Loucy (cell line): ENCODE measurements at regions not wholly inside any gene's neighbourhood (a gene's known extent, or its start where the extent isn't known, plus 50 kb on each side); places are given as distances from the start of the nearest gene placed in this dataset.
"Not testable (repeated sequence)": the region's sequence is repeated elsewhere in the genome, so short reads cannot be mapped to it uniquely, and the experiment has no call there.

Experiments
- H2AFZ ChIP-seq: fragments of 200-600 bp; sonication (generic); 2 replicates; pipeline ENCODE4 v1.6.0; 2016; ENCODE audit warnings: antibody characterized with exemption, mild to moderate bottlenecking, low read length, moderate library complexity
- H3F3A ChIP-seq: fragments of 200-600 bp; 2 replicates; pipeline ENCODE4 v1.6.0; 2016; ENCODE audit warnings: antibody characterized with exemption, low read depth, mild to moderate bottlenecking
- H3K27me3 ChIP-seq: fragments of 200-600 bp; sonication (generic); 2 replicates; pipeline ENCODE4 v1.6.1; 2014; ENCODE audit warnings: low read length, mild to moderate bottlenecking; ENCODE audit not compliant: insufficient read depth, poor library complexity, severe bottlenecking
- H3K36me3 ChIP-seq: fragments of 200-600 bp; sonication (generic); 2 replicates; pipeline ENCODE4 v1.6.1; 2016; ENCODE audit warnings: low read length; ENCODE audit not compliant: insufficient read depth
- H3K4me1 ChIP-seq: fragments of 200-600 bp; sonication (generic); 2 replicates; pipeline ENCODE4 v1.5.1; 2014; ENCODE audit warnings: low read length, mild to moderate bottlenecking; ENCODE audit not compliant: insufficient read depth, poor library complexity, severe bottlenecking
- H3K4me2 ChIP-seq: fragments of 200-600 bp; sonication (generic); 2 replicates; pipeline ENCODE4 v1.6.0; 2014; ENCODE audit warnings: antibody characterized with exemption, low read length, low read depth, mild to moderate bottlenecking; ENCODE audit not compliant: poor library complexity, severe bottlenecking
- H3K4me3 ChIP-seq: fragments of 200-600 bp; sonication (generic); 2 replicates; pipeline ENCODE4 v1.5.1; 2014; ENCODE audit warnings: low read length, mild to moderate bottlenecking, mixed read lengths; ENCODE audit not compliant: poor library complexity, severe bottlenecking
- H3K79me2 ChIP-seq: fragments of 200-600 bp; sonication (generic); 2 replicates; pipeline ENCODE4 v1.6.1; 2014; ENCODE audit warnings: low read length; ENCODE audit not compliant: insufficient read depth
- H3K9ac ChIP-seq: fragments of 200-600 bp; sonication (generic); 2 replicates; pipeline ENCODE4 v1.6.0; 2014; ENCODE audit warnings: mild to moderate bottlenecking, low read depth, low read length, moderate library complexity; ENCODE audit not compliant: poor library complexity, severe bottlenecking
- H3K9me2 ChIP-seq: fragments of 200-600 bp; sonication (generic); replicated peaks from 2 replicates; pipeline ENCODE4 v1.6.1; 2016; ENCODE audit warnings: low read depth, low read length, mixed read lengths
- H3K9me3 ChIP-seq: fragments of 200-600 bp; sonication (generic); 2 replicates; pipeline ENCODE4 v1.6.1; 2014; ENCODE audit warnings: mild to moderate bottlenecking, antibody characterized with exemption, low read length, low read depth; ENCODE audit not compliant: insufficient read depth
- H4K20me1 ChIP-seq: fragments of 200-600 bp; sonication (generic); 2 replicates; pipeline ENCODE4 v1.6.0; 2014; ENCODE audit warnings: antibody characterized with exemption, low read length, mild to moderate bottlenecking; ENCODE audit not compliant: insufficient read depth, poor library complexity, severe bottlenecking
- CTCF ChIP-seq: fragments of 200-600 bp; sonication (generic); conservative IDR thresholded peaks from 2 replicates; pipeline ENCODE4 v1.5.1; 2014; ENCODE audit warnings: mild to moderate bottlenecking, antibody characterized with exemption, low read length
- EZH2phosphoT487 ChIP-seq: fragments of 200-600 bp; IDR thresholded peaks from 2 replicates; pipeline ENCODE4 v1.6.1; 2018; ENCODE audit warnings: antibody characterized with exemption, mild to moderate bottlenecking, moderate library complexity, borderline replicate concordance

- no peak for TF ChIP-seq CTCF
- no peak for TF ChIP-seq EZH2phosphoT487
- no peaks in the 10 kb centered on the region for H3K79me2 ChIP-seq
- no peak overlapping the region for H3K4me3 ChIP-seq
- no peaks in the 10 kb centered on the region for H4K20me1 ChIP-seq
- H3K9me2 ChIP-seq: no peaks in the 10 kb centered on the region
- no peaks in the 10 kb centered on the region for H3F3A ChIP-seq
- no peak overlapping the region for H2AFZ ChIP-seq
- no peak overlapping the region for H3K9ac ChIP-seq
- H3K36me3 ChIP-seq: no peaks in the 10 kb centered on the region
- H3K9me3 ChIP-seq: no peaks in the 10 kb centered on the region; the same call in 1 of the 2 replicates
- no peaks in the 10 kb centered on the region for H3K27me3 ChIP-seq
- H3K4me2 ChIP-seq: no peak overlapping the region
- no peaks in the 10 kb centered on the region for H3K4me1 ChIP-seq
These were observed 1667.3 kb upstream of the CELF4 start for GRCh38 chr18:39232937-39233336.

- H3K79me2 ChIP-seq: no peaks in the 10 kb centered on the region
- H3F3A ChIP-seq: no peaks in the 10 kb centered on the region
- no peaks in the 10 kb centered on the region for H3K36me3 ChIP-seq
- H3K27me3 ChIP-seq: no peaks in the 10 kb centered on the region
- no peak overlapping the region for H3K4me2 ChIP-seq
- no peaks in the 10 kb centered on the region for H4K20me1 ChIP-seq
- H3K9ac ChIP-seq: no peak overlapping the region
- no peaks in the 10 kb centered on the region for H3K4me1 ChIP-seq
- no peak overlapping the region for H3K4me3 ChIP-seq
- TF ChIP-seq CTCF: no peak
- no peak for TF ChIP-seq EZH2phosphoT487
- no peak overlapping the region for H2AFZ ChIP-seq
- no peaks in the 10 kb centered on the region for H3K9me2 ChIP-seq
- no peaks in the 10 kb centered on the region; the same call in 1 of the 2 replicates for H3K9me3 ChIP-seq
These were observed 1666.9 kb upstream of the CELF4 start for GRCh38 chr18:39232490-39232889.

GRCh38 chr18:39230086-39230803, 1664.6 kb upstream of the CELF4 start:
- no peaks in the 10 kb centered on the region for H3K27me3 ChIP-seq
- H4K20me1 ChIP-seq: no peaks in the 10 kb centered on the region
- no peak overlapping the region for H3K4me2 ChIP-seq
- H3K79me2 ChIP-seq: no peaks in the 10 kb centered on the region
- no peaks in the 10 kb centered on the region for H3K9me2 ChIP-seq
- TF ChIP-seq CTCF (no peak), EZH2phosphoT487 (no peak)
- no peak overlapping the region for H3K9ac ChIP-seq
- H3K4me1 ChIP-seq: no peaks in the 10 kb centered on the region
- no peak overlapping the region for H3K4me3 ChIP-seq
- no peak overlapping the region for H2AFZ ChIP-seq
- H3K36me3 ChIP-seq: no peaks in the 10 kb centered on the region
- no peaks in the 10 kb centered on the region; the same call in 1 of the 2 replicates for H3K9me3 ChIP-seq
- H3F3A ChIP-seq: no peaks in the 10 kb centered on the region

- H3K36me3 ChIP-seq, H3K9me3 ChIP-seq, H3F3A ChIP-seq, H3K9ac ChIP-seq, H3K4me3 ChIP-seq, H3K79me2 ChIP-seq, H2AFZ ChIP-seq, H3K9me2 ChIP-seq, H3K4me2 ChIP-seq, H3K27me3 ChIP-seq, H3K4me1 ChIP-seq, H4K20me1 ChIP-seq: not testable (repeated sequence)
These were observed 1662.2 kb upstream of the CELF4 start for GRCh38 chr18:39227769-39228168.
